GM19438 (cell line): ENCODE measurements at regions not wholly inside any gene's neighbourhood (a gene's known extent, or its start where the extent isn't known, plus 50 kb on each side); places are given as distances from the start of the nearest gene placed in this dataset.
"Not testable (repeated sequence)": the region's sequence is repeated elsewhere in the genome, so short reads cannot be mapped to it uniquely, and the experiment has no call there.

Experiments
- ATAC-seq: cut with Tn5 transposase; IDR thresholded peaks from one replicate; pipeline ENCODE4 v1.9.1; 2021; ENCODE audit warnings: low read depth; ENCODE audit not compliant: unreplicated experiment

DNA sequence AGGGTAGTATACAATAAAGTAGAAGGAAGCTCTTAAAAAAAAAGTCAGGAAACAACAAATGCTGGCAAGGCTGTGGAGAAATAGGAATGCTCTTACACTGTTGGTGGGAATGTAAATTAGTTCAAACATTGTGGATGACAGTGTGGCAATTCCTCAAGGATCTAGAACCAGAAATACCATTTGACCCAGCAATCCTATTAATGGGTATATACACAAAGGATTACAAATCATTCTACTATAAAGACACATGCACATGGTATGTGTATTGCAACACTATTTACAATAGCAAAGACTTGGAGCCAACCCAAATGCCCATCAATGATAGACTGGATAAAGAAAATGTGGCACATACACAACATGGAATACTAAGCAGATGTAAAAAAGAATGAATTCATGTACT lies 444.9 kb upstream of the EPHA5 start:
- not testable (repeated sequence) for ATAC-seq

DNA sequence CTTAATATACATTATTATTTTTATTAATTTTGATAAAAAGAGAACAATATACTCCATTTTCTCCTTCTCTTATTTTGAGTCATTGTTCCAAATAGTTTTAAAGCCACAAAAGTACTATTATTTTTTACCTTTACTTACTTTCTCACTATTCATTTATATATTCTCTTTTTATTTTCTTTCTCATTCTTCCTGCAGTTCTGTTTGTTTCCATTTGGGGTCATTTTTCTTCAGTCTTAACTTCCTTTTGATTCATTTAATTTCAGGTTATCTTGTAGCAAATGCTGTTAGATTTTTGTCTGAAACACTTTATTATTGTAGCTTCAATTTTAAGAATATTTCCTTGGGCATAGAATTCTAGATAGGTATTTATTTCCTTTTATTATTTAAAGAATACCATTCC lies 438.6 kb upstream of the EPHA5 start:
- no peak for ATAC-seq

DNA sequence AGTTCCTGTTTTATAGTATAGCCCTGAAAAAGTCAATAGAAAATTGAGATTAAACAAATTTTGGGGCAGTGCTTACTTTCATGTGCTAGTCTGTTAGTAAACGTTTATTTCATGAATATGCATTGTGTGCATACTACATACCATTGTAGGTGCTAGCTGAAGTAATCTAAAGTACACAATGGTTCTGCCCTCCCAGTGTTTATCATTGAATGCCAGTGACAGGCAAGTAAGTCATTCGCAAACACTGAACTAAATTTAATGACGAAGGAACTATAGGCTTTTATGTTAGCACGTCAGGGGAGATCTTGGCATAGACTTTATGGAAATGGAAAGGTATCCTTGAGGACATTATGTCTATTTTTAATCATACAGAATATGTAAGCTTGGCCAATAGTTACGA lies 426.9 kb upstream of the EPHA5 start:
- no peak for ATAC-seq

DNA sequence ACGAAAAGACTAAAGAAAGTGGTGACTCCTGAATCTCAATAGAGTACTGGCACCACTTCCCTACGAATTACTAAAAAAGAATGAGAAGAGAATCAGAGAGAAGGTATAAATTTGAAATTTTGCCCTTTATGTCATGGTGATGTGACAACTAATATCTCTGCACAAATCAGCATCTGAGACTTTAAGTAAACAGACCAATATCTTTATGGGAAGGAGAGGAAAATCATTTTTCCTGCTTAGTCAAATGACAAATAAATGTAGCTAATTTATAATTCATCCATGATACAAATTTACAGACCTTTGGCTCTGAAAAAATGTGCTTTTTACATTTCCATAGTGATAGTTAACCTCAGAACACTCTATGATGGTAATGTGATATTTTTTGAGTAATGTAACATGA lies 424.8 kb upstream of the EPHA5 start:
- no peak for ATAC-seq

DNA sequence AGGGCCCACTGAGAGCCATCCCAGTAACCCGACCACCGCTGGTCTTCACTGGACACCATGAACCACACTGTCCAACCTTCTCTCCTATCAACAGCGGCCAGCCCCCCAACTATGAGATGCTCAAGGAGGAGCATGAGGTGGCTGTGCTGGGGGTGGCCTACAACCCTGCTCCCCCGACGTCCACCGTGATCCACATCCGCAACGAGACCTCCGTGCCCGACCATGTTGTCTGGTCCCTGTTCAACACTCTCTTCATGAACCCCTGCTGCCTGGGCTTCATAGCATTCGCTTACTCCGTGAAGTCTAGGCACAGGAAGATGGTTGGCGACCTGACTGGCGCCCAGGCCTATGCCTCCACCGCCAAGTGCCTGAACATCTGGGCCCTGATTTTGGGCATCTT lies 423.8 kb upstream of the EPHA5 start:
- no peak for ATAC-seq

DNA sequence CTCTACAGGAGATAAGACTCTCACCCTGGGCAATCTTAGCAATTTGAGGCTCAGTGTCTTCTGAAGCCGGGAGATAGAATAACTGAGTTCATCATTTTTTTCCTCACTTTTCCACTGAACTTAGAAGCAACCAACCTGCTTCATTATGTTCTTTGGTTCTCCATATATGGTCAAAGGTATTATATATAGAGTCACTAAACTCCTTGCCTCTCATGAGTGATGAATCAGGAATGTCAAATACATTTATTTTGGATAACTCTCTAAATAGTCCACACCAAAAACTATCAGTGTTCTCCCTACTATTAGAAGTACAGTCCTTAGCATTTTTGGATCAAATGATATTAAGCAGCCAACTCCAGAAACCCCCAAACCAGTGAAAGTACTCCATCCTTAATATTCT lies 421.5 kb upstream of the EPHA5 start:
- no peak for ATAC-seq

DNA sequence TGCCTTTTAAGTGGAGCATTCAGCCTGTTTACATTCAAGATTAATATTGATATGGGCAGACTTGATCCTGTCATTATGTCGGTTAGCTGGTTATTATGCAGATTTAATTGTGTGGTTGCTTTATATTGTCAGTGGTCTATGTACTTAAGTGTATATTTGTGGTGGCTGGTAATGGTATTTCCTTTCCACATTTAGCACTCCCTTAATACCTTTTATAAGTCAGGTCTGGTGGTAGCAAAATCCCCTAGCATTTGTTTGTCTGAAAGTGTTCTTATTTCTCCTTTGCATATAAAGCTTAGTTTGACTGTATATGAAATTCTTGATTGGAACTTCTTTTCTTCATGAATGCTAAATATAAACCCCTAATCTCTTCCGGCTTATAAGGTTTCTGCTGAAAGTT lies 403.7 kb upstream of the EPHA5 start:
- no peak for ATAC-seq

DNA sequence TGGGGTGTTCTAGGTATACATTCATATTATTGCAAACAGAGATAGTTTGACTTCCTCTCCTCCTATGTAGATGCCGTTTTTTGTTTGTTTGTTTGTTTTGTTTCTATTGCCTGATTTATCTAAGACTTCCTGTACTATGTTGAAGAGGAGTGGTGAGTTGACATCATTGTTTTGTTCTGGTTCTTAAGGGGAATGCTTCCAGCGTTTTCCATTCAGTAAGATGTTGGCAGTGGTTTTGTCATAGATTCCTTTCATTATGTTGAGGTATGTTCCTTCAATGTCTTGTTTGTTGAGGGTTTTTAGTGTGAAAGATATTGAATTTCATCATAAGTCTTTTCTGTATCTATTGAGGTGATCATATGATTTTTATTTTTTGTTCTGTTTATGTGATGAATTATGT lies 401.6 kb upstream of the EPHA5 start:
- ATAC-seq, result no peak

DNA sequence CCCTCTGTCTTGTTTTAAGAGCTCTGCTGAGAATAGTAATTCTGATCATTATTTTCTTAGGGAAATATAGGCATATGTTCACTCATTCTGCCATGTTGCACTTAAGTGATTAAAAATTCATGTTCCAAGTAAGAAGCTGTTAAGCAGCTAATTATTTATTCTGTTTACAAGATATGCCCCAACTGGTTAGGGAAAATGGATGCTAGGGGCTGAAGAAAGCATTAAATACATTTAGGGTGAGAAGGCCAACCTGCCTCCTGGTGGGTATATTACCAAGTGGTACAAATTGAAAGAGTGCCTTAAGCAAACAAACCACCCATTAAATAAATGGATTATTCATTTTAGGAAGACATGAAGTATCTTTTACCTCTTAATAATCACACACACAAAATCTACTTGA lies 392.6 kb upstream of the EPHA5 start:
- ATAC-seq, result no peak

DNA sequence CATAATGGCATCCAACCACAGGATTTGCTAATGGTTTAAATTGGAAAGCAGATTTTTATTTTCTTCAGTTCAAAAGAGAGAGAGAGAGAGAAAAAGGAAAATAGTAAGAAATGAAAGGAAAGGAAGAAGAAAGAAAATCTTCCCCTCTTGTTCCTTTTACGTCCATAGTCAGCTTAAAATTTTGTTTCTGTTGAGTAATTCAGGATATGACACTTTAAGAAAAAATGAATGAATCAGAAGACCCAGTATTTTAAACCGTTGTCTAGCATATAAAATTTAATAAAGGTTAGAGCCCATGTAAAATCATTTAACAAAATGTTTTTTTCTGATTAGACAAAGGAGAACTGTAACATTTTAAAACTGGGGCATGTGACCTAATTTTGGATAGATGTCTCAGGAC lies 391.8 kb upstream of the EPHA5 start:
- no peak for ATAC-seq

DNA sequence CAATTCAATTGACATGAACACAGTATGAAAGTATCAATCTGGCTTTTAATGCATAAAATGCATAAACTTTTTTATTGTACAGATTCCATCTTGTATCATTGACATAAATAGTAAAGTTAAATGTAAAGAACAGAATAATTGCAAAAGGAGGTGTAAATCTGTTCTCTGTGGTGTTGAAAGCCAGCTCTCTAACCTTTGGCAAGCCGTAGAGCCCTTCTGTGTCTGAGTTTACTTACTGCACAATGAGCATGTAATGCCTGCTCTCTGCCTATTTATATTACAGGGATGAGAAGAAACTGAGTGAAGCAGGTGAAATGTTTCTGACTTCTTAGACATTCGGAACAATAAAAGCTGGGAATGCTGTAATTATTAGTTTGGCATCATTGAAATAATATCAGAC lies 389.3 kb upstream of the EPHA5 start:
- no peak for ATAC-seq

DNA sequence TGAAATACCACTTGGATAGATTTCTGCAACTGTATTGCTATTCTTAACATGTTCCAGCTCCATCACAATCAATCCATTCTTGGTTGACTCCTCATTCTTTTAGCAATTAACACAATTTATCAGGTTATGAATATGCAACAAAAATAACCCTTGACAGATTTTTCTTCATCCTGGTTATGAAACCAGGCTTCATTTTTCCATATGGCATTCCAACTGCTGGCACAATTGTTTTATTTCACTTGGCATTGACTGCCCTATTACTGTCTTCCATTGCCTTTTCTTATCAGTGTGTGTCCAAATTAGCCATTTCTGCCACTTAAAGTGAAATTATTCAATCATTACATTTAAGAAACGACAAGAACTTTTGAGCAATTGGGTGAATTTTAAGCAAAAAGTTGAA lies 388.8 kb upstream of the EPHA5 start:
- no peak for ATAC-seq

DNA sequence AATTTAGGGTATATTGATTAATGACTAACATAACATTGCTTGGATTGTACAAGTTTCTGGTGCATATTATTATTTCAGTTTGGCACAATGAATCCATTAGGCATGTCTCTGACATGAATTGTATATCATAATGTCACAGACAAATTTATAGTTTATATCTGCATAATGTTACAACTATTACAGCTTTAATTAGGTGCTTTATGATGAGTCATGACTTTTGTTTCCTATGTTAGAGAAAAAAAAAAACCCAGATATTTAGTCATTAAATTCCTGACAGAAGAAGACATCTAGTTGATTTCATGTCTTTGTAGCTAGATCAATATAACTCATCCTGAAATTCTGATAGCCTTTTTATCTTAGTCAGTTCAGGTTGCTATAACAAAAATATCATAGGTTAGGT lies 385.7 kb upstream of the EPHA5 start:
- no peak for ATAC-seq

DNA sequence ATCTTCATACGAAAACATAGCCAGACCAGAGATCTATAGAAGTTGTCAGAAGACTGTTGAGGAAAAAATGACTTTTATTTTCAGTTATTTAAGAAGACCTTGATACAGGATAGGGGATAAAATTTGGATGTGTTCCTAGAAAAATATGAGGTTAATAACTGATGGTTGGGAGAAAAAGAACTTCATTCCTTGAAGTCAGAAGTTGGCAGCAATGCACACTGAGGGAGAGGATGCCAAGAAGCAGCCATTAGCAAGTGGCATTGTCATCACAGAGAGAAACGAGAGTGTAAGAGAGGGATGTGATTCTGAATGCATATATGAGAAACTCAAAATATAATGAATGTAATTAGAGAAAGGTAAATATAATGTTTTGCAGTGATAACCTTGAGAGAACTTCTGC lies 382.1 kb upstream of the EPHA5 start:
- no peak for ATAC-seq

DNA sequence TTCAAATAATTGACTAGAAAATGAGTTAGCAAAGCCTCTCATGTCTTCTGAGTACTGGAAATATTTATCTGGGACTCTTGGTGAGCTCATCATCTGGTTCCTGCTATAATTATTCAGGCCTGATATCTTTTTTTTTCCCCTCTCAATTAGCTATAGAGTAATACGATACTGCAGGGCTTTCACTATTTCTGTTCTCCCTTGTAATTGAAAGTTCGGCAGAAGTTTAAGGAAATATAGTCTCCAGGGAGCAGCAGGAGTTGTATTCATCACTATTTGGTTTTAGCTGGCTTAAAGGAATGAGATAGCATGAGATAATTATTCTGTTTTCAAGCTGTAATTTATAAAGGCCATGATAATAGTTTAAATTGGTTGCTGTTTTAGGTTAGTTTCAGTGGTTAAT lies 378.6 kb upstream of the EPHA5 start:
- no peak for ATAC-seq

DNA sequence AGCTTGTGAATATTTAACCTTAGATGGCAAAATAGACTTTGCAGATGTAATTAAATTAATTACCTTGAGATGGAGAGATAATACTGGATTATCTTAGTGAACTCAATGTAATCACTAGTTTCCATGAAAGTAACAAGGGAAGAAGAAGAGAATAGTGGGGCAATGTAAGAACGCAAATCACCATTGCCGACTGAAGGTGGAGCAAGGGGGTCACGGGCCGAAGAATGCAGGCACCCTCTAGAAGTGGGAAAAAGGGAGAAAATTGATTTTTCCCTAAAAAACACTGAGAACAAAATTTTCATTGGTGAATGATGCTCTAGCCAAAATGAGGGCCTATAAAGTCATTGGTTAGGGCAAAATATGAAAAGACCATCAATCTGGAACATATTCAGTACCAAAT lies 375.6 kb upstream of the EPHA5 start:
- no peak for ATAC-seq

DNA sequence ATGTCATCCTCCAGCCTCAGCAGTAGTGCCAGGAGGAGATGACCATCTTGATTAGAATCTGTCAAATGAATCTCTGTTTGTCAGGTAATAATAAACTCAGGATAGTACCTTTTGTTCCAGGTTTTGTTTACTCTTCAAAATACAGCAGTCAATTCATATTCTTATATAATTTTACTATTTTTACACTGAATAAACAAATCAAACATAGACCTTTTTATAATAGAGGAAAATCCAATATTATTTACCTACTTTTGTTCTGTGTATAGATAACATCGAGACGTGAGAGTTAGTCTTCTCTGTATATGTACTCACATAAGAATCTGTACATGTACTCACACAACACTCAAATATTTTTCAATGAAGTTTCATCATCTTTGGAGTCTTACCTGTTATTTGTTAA lies 365.4 kb upstream of the EPHA5 start:
- ATAC-seq, result no peak

DNA sequence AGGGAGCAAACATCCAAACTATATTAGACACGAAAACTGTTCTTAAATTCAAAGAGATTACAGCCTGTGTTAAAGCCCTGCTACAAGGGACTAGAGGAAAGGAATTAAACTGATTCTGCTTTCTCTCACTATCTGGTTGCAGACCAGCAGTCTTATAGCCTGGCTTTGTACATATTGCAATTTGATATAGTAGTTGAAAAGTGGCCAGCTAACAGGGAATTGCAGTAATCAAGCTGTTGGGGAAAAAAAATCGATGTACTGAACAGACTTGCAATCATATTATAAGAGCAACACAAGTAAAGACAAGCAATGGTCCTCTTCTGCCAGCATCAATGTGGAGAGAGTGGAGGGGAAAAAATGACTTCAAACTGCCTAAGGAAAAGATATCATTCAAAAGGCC lies 364.4 kb upstream of the EPHA5 start:
- ATAC-seq, result no peak

DNA sequence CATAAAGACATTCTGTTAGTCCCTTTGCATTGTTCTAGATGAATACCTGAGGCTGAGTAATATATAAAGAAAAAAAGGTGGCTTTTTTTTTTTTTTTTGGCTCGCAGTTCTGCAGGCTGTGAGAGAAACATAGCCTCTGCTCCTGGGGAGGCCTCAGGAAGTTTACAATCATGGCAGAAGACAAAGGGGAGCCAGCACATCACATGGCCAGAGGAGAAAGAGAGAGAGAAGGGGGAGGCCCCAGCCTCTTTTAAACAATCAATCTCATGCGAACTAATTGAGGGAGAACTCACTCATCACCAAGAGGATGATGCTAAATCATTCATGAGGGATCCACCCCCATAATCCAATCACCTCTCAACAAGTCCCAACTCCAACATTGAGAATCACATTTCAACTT lies 364.0 kb upstream of the EPHA5 start:
- ATAC-seq, result no peak

DNA sequence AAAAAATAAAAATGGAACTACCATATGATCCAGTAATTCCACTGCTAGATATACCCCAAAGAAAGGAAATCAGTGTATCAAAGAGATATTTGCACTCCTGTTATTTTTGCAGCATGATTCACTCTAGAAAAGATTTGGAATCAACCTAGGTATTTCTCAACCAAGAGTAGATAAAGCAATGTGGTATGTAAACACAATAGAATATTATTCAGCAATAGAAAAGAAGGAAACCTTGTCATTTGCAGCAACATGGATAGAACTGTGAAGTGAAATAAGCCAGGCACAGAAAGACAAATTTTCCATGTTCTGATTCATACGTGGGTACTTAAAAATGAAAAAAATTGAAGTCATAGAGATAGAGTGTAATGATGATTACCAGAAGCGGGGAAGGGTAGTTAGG lies 362.3 kb upstream of the EPHA5 start:
- ATAC-seq, result no peak

DNA sequence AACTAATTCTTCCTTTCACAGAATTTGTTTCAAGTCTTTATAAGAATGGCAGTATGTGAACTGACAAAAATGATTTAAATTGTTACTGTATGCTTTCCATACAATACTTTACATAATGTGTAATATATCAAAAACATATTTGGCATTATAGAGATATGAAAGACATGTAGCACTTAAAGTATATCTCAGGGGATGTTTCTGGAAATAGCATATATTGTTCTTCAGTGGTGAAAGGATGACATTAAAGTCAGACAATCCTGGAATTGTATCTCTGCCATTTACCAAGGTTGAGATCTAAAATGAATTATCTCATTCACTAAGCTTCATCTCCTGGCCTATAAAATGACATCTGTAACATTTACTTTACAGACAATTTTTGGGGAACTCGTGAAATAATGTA lies 358.4 kb upstream of the EPHA5 start:
- ATAC-seq, result no peak

DNA sequence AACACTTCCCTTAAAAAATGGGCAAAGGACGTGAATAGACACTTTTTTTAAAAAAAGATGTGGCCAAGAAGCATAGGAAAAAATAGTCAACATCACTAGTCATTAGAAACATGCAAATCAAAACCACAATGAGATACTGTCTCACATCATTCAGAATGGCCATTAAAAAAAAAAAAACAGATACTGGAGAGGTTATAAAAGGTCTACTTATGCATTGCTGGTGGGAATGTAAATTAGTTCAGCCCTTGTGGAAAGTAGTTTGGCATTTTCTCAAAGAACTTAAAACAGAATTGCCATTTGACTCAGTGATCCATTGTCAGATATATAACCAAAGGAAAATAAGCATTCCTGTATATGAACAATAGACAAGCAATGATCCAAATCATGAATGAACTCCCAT lies 352.8 kb upstream of the EPHA5 start:
- ATAC-seq, result no peak

DNA sequence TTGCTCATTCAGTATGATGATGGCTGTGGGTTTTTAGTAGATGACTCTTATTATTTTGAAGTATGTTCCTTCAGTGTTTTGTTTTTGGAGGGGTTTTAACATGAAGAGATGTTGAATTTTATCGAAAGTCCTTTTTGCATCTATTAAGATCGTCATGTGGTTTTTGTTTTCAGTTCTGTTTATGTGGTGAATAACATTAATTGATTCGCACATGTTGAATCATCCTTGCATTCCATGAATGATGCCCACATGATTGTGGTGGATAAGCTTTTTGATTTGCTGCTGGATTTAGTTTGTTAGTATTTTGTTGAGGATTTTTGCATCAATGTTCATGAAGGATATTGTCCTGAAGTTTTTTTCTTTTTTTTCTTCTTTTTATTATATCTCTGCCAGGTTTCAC lies 347.4 kb upstream of the EPHA5 start:
- ATAC-seq, result no peak

DNA sequence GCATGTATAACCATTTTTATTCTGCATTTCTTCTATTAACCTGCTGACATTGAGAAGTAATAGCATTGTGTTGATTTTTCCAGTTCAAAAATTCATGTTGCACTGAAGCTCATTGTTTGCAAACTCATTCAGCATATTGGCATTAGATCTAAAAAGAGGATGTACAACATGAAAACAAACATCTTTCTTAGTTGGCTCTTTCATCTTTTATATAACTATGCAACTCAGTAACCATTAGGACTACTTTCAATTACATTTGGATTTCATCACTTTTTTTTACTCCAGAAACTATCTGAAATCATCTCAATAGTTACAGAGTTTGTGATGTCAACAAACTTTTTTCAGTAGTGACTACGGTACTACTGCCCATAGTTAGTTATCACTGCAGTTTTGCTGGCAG lies 346.0 kb upstream of the EPHA5 start:
- ATAC-seq, result no peak
